ENCODE measurements at regions not wholly inside any gene's neighbourhood (a gene's known extent, or its start where the extent isn't known, plus 50 kb on each side); places are given as distances from the start of the nearest gene placed in this dataset.

- TF ChIP-seq, protein P1, sequence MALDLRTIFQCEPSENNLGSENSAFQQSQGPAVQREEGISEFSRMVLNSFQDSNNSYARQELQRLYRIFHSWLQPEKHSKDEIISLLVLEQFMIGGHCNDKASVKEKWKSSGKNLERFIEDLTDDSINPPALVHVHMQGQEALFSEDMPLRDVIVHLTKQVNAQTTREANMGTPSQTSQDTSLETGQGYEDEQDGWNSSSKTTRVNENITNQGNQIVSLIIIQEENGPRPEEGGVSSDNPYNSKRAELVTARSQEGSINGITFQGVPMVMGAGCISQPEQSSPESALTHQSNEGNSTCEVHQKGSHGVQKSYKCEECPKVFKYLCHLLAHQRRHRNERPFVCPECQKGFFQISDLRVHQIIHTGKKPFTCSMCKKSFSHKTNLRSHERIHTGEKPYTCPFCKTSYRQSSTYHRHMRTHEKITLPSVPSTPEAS (tag by site-specific recombination; IDR thresholded peaks at IDR 0.05) = no peak
- TF ChIP-seq ZNF404 (tag by site-specific recombination; IDR thresholded peaks at IDR 0.05) (no peak), TRIM28 (IDR thresholded peaks at IDR 0.05; ENCODE audit: borderline replicate concordance, low read length) (no peak), ZNF112 (tag by site-specific recombination; IDR thresholded peaks at IDR 0.05) (no peak), ZNF610 (tag by site-specific recombination; IDR thresholded peaks at IDR 0.05; ENCODE audit: borderline replicate concordance) (no peak), ZNF571 (tag by site-specific recombination; IDR thresholded peaks at IDR 0.05) (no peak), ZNF37A (tag by site-specific recombination; IDR thresholded peaks at IDR 0.05) (no peak), ZNF169 (tag by site-specific recombination; IDR thresholded peaks at IDR 0.05) (no peak), SETDB1 (IDR thresholded peaks at IDR 0.05; ENCODE audit: insufficient read length, low read length) (no peak), ZNF624 (tag by site-specific recombination; IDR thresholded peaks at IDR 0.05) (no peak), ZNF626 (tag by site-specific recombination; IDR thresholded peaks at IDR 0.05) (no peak), ZNF623 (tag by site-specific recombination; IDR thresholded peaks at IDR 0.05) (no peak), ZBTB48 (tag by site-specific recombination; IDR thresholded peaks at IDR 0.05) (no peak), BCL11A (tag by site-specific recombination; IDR thresholded peaks at IDR 0.05; ENCODE audit: low read depth) (no peak), SCRT2 (tag by site-specific recombination; IDR thresholded peaks at IDR 0.05) (no peak), ZNF433 (tag by site-specific recombination; IDR thresholded peaks at IDR 0.05; ENCODE audit: low read depth) (no peak), BCL11B (tag by site-specific recombination; IDR thresholded peaks at IDR 0.05; ENCODE audit: low read depth) (no peak), KLF7 (tag by site-specific recombination; IDR thresholded peaks at IDR 0.05; ENCODE audit: borderline replicate concordance) (no peak)
- TF ChIP-seq, protein P2, sequence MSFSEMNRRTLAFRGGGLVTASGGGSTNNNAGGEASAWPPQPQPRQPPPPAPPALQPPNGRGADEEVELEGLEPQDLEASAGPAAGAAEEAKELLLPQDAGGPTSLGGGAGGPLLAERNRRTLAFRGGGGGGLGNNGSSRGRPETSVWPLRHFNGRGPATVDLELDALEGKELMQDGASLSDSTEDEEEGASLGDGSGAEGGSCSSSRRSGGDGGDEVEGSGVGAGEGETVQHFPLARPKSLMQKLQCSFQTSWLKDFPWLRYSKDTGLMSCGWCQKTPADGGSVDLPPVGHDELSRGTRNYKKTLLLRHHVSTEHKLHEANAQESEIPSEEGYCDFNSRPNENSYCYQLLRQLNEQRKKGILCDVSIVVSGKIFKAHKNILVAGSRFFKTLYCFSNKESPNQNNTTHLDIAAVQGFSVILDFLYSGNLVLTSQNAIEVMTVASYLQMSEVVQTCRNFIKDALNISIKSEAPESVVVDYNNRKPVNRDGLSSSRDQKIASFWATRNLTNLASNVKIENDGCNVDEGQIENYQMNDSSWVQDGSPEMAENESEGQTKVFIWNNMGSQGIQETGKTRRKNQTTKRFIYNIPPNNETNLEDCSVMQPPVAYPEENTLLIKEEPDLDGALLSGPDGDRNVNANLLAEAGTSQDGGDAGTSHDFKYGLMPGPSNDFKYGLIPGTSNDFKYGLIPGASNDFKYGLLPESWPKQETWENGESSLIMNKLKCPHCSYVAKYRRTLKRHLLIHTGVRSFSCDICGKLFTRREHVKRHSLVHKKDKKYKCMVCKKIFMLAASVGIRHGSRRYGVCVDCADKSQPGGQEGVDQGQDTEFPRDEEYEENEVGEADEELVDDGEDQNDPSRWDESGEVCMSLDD (tag by site-specific recombination; IDR thresholded peaks at IDR 0.05) = no peak
- TF ChIP-seq, protein P3, sequence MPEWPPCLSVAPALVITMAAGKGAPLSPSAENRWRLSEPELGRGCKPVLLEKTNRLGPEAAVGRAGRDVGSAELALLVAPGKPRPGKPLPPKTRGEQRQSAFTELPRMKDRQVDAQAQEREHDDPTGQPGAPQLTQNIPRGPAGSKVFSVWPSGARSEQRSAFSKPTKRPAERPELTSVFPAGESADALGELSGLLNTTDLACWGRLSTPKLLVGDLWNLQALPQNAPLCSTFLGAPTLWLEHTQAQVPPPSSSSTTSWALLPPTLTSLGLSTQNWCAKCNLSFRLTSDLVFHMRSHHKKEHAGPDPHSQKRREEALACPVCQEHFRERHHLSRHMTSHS (tag by site-specific recombination; IDR thresholded peaks at IDR 0.05) = no peak
- CTCF ChIA-PET = interaction anchor here (0.6 kb wide), 1 partner anchor 272 kb away, joined by 4 read pairs; no protein-coding TSS in a partner anchor
Observed at GRCh38 chr20:17093782-17094181, 133.1 kb upstream of the PCSK2 start.

DNA sequence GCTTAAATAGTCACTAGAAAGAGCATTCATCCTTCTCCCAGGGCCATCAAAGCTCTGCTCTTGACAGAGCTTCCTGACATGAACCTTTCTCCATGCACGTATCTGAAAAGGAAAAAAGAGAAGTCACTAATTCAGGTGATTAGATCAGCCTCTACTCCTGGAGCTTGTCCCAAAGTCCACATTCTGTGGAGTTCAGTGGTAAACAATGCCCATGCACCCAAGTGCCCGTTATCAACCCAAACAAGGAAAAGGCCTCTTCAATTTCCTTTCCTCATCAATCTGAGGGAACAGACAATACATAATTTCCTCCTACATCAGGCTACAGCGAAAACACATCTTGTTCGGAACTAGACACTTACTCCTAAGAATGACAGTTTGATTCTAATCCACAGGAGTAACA lies 129.2 kb upstream of the PCSK2 start:
- TF ChIP-seq GFI1B (tag by site-specific recombination; IDR thresholded peaks at IDR 0.05) = no peak
- no peak for TF ChIP-seq SP7 (tag by site-specific recombination; IDR thresholded peaks at IDR 0.05)
- TF ChIP-seq ZBTB48 (tag by site-specific recombination; IDR thresholded peaks at IDR 0.05) = no peak
- no peak for TF ChIP-seq PBX3 (CRISPR knock-in tag; IDR thresholded peaks at IDR 0.05)
- TF ChIP-seq ZBTB11 (tag by site-specific recombination; conservative IDR thresholded peaks at IDR 0.05; ENCODE audit: low read depth) = no peak
- no peak for TF ChIP-seq ZNF629 (tag by site-specific recombination; IDR thresholded peaks at IDR 0.05)
- no peak for TF ChIP-seq ZNF184 (tag by site-specific recombination; IDR thresholded peaks at IDR 0.05)
- CTCF ChIA-PET = no interaction called here
- no peak overlapping the region for H3K4me3 ChIP-seq (ENCODE audit: low read depth, low read length)
- no peaks in the 10 kb centered on the region for H3K9me3 ChIP-seq (ENCODE audit: control insufficient read depth, insufficient read depth, low read depth, low read length)
- no peaks in the 10 kb centered on the region for H3K4me1 ChIP-seq (ENCODE audit: control insufficient read depth, insufficient read depth, low read length)
- no peaks in the 10 kb centered on the region for H3K36me3 ChIP-seq (ENCODE audit: control insufficient read depth in 2 of 2, insufficient read depth in 1 of 2, low read length in 2 of 2)
- H3K27ac ChIP-seq (ENCODE audit: extremely low read depth, low read depth, low read length) = no peak overlapping the region
- POLR2A ChIA-PET = no interaction called here

More at GRCh38 chr20:17093782-17094181, 133.1 kb upstream of the PCSK2 start:
- no peak overlapping the region for H3K27ac ChIP-seq (ENCODE audit: extremely low read depth, low read depth, low read length)
- H3K4me1 ChIP-seq (ENCODE audit: control insufficient read depth, insufficient read depth, low read length) = no peaks in the 10 kb centered on the region
- no peak overlapping the region for H3K4me3 ChIP-seq (ENCODE audit: low read depth, low read length)
- H3K9me3 ChIP-seq (ENCODE audit: control insufficient read depth, insufficient read depth, low read depth, low read length) = no peaks in the 10 kb centered on the region
- POLR2A ChIA-PET = no interaction called here
- no peaks in the 10 kb centered on the region for H3K36me3 ChIP-seq (ENCODE audit: control insufficient read depth in 2 of 2, insufficient read depth in 1 of 2, low read length in 2 of 2)

Measured in HEK293 (cell line).